ENCODE measurements at regions not wholly inside any gene's neighbourhood (a gene's known extent, or its start where the extent isn't known, plus 50 kb on each side); places are given as distances from the start of the nearest gene placed in this dataset.

DNA sequence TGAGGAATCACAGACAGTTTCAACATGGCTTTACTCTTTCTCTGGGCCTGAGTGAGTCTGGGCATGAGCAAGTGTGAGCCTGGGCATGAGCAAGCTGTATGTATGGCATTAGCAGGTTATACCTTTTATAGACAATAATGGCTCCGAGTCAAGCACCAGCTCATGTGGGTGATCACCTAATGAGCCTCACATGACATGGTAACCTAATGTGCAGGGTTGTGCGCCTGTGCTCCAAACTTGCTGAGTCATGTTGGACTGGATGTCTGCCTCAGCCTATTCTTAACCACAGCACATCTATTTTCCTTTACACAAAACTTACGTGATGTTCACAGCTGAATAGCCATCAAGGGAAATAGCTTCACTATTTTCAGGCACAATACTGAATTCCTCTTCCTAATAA is 236.2 kb upstream of the NRIP1 start:
- TF ChIP-seq, protein P1, sequence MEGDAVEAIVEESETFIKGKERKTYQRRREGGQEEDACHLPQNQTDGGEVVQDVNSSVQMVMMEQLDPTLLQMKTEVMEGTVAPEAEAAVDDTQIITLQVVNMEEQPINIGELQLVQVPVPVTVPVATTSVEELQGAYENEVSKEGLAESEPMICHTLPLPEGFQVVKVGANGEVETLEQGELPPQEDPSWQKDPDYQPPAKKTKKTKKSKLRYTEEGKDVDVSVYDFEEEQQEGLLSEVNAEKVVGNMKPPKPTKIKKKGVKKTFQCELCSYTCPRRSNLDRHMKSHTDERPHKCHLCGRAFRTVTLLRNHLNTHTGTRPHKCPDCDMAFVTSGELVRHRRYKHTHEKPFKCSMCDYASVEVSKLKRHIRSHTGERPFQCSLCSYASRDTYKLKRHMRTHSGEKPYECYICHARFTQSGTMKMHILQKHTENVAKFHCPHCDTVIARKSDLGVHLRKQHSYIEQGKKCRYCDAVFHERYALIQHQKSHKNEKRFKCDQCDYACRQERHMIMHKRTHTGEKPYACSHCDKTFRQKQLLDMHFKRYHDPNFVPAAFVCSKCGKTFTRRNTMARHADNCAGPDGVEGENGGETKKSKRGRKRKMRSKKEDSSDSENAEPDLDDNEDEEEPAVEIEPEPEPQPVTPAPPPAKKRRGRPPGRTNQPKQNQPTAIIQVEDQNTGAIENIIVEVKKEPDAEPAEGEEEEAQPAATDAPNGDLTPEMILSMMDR (IDR thresholded peaks at IDR 0.05) = no peak
- TF ChIP-seq POLR2A (IDR thresholded peaks at IDR 0.05) (no peak), POLR2AphosphoS5 (IDR thresholded peaks at IDR 0.05) (no peak)

Measured in prostate gland (tissue), 2 donors.